GM12874 (cell line): ENCODE measurements at regions not wholly inside any gene's neighbourhood (a gene's known extent, or its start where the extent isn't known, plus 50 kb on each side); places are given as distances from the start of the nearest gene placed in this dataset.

Experiments
- TF ChIP-seq, protein P1 (sequence below): IDR thresholded peaks from 2 replicates; pipeline ENCODE4 v1.5.1; 2011; ENCODE audit warnings: low read depth, mild to moderate bottlenecking, control low read depth, low read length, moderate library complexity; ENCODE audit not compliant: insufficient read depth

DNA sequence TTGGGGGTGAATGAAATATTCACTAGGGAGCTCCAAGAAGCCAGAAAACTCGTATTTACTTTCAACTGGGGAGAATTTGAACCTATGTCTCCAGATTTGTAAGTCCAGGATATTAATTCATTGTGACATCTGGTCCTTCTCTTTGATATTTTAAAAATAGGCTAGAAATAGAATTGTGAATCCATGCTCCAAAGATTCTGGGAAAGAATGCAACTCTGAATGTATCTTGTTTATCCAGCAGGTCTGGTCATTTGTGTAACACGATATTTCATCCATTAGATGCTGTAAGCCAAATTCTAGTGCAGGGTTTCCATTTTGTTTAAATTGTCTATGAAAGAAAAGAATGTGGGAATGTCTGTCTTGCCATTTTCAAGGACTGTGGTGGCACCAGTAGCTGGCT, 334.7 kb downstream of the BMP4 start:
- TF ChIP-seq, protein P1, sequence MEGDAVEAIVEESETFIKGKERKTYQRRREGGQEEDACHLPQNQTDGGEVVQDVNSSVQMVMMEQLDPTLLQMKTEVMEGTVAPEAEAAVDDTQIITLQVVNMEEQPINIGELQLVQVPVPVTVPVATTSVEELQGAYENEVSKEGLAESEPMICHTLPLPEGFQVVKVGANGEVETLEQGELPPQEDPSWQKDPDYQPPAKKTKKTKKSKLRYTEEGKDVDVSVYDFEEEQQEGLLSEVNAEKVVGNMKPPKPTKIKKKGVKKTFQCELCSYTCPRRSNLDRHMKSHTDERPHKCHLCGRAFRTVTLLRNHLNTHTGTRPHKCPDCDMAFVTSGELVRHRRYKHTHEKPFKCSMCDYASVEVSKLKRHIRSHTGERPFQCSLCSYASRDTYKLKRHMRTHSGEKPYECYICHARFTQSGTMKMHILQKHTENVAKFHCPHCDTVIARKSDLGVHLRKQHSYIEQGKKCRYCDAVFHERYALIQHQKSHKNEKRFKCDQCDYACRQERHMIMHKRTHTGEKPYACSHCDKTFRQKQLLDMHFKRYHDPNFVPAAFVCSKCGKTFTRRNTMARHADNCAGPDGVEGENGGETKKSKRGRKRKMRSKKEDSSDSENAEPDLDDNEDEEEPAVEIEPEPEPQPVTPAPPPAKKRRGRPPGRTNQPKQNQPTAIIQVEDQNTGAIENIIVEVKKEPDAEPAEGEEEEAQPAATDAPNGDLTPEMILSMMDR = no peak

DNA sequence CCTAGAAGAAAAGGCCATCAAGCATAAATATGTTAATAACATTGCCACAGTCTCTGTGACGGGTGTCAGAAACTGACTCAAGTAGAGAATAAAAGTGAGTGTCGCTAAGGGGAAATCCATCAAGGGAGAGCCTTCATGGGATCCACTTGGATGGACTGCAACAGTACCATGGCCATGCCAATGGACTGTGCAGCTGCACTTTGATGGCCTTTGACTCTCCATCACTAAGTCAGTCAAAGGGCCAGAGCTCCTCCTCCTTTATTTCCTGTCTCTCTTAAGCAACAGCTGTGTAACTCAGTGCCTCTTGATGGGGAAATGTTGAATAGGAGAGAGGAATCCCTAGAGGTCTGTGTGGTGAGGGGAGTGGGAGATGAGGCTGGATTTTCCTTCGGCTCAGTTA, 335.2 kb downstream of the BMP4 start:
- TF ChIP-seq, protein P1 = no peak

DNA sequence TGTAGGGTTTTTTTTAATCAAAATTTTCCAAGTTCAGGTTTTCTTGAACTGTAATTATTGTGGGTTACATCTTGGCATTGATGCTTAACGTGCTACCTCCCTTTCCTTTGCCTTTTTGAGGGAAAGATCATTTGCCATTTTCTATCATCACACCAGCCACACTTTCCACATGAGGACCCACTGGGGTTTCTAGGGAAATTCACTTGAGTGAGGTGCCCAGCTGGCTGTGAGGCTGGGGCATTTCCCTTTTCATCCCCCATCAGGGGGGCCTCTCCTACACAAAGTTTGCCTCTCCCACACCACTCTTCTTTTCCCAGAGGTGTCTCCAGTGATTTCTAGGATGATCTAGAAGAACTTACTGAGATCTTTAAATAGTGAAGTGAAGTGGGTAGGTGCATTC, 335.7 kb downstream of the BMP4 start:
- TF ChIP-seq, protein P1 = no peak

DNA sequence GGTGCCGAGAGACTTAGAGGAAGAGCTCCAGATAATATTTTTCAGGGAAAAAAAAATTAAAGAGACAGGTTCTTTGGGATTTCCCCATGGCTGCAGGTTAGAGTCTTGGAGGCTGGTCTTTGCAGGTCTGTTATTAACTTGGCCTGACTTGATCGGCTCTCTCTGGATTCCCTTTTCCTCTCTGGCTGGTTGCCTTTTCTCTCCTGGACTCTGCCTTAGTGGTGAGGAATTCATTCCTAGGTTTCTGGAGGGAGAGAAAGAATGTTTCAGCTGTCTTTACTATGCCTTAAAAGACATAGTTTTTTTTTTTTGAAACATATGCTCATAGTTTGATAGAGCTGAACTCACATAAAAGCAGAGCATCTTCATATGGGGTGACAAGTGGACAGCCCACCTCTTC, 336.3 kb downstream of the BMP4 start:
- TF ChIP-seq, protein P1 = no peak

DNA sequence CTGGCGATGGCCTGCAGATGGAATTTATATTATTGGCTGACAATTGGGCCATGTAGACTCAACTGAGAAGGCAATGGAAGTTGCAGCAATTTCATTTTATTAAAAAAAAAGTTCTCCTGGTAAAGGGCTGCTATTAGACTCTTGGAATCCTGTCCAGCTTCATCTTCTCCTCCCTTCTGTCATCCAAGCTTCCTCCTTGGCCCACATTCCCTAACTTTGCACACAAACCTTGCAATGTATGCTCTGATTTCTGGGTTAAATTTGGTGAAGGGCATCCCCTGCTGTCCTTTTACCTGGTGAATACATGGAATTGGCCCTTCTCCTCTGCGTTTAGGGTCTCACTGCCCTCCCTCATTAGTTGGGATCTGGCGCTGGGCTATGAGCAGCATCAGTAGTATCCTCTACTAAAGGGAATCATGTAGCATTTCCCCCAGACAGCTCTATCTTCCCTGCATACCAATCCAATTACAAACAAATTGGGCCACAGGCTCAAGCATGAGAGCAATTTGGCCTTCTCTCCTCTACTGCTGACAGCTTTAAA, 336.9 kb downstream of the BMP4 start:
- TF ChIP-seq, protein P1 = no peak

DNA sequence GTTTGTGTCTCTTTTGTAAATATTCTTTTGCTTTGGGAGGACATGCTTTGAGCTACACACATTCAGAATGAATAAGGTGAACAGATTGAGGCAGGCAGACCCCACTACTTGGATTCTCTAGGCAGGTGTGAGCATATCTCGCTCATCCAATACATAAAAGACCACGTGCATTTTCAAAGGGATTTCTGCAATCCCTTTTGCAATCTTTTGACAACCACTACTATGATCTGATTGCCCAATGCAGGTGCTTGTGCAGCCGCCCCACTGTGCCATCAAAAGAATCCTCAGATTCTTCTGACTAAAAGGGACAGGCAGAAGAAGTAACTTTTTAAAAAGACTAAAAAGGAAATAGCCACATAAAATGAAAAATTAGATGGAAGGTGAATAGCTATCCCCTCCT, 341.4 kb downstream of the BMP4 start:
- TF ChIP-seq, protein P1 = no peak

DNA sequence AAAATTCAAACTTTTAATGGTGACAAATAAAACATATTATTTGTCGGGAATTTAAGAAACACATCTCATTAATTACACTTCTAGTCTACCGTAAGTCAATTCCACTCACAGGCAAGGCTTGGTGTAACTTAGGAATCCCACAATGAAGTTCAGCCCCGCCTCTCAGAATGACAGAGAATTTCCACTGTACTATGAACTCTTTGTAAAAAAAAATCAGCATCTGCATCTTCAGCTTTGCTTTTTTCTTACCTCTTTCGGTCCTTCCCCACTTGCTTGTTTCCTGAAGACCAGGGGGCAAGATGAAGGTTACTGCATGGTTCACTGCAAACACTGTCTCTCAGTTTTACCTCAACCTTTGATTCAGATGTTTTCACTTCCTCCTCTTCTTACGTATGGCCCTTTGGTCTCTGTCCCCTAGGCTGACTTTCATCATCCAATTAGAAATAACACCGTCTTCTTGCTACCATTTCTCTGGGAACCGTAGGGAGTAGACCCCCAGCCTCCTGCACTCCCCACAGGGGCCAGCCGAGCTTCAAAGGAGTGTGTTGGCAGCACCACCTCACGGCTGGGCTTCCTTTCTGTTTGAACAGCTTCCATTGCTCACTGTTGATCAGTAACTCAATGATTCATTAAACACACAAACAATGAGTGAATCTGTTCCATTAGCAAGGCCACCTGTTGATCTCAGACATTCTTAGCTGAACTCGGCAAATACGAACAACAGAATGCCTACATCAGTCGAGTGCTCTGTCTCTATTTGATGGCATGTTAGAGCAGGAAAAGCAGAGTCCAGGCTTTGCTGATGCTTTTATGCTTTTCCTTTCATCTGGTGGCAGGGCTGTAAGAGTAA, 343.0 kb downstream of the BMP4 start:
- TF ChIP-seq, protein P1 = no peak
